H9 (cell line): ENCODE measurements at regions not wholly inside any gene's neighbourhood (a gene's known extent, or its start where the extent isn't known, plus 50 kb on each side); places are given as distances from the start of the nearest gene placed in this dataset.

Source experiments
- DNase-seq: peaks from one replicate; pipeline ENCODE4 v3.0.0-alpha.2; 2017
- H2AFZ ChIP-seq: one replicate; pipeline ENCODE4 v1.6.1; 2013; ENCODE audit warnings: mild to moderate bottlenecking, low read length, control low read depth, moderate library complexity
- H2AK5ac ChIP-seq: 2 replicates; pipeline ENCODE4 v1.6.1; 2013; ENCODE audit warnings: low read length, control low read depth, mixed read lengths; ENCODE audit not compliant: insufficient read length
- H2BK120ac ChIP-seq: one replicate; pipeline ENCODE4 v1.6.1; 2013; ENCODE audit warnings: low read depth, mild to moderate bottlenecking, low read length, control low read depth, inconsistent platforms; ENCODE audit not compliant: poor library complexity, severe bottlenecking
- H2BK12ac ChIP-seq: 2 replicates; pipeline ENCODE4 v1.6.1; 2013; ENCODE audit warnings: low read length, control low read depth, mixed read lengths, low read depth; ENCODE audit not compliant: insufficient read length
- H2BK15ac ChIP-seq: 2 replicates; pipeline ENCODE4 v1.6.1; 2013; ENCODE audit warnings: low read depth, low read length, control low read depth
- H2BK20ac ChIP-seq: one replicate; pipeline ENCODE4 v1.6.1; 2013; ENCODE audit warnings: low read depth, mild to moderate bottlenecking, low read length, control low read depth, inconsistent platforms; ENCODE audit not compliant: poor library complexity, severe bottlenecking
- H2BK5ac ChIP-seq: 2 replicates; pipeline ENCODE4 v1.6.1; 2013; ENCODE audit warnings: low read length, control low read depth, mixed read lengths; ENCODE audit not compliant: insufficient read length
- H3K14ac ChIP-seq: 2 replicates; pipeline ENCODE4 v1.6.1; 2013; ENCODE audit warnings: low read length, control low read depth; ENCODE audit not compliant: insufficient read depth
- H3K18ac ChIP-seq: 2 replicates; pipeline ENCODE4 v1.6.1; 2013; ENCODE audit warnings: low read depth, mild to moderate bottlenecking, mixed read lengths, low read length, control low read depth; ENCODE audit not compliant: insufficient read length
- H3K23ac ChIP-seq: 2 replicates; pipeline ENCODE4 v1.6.1; 2013; ENCODE audit warnings: low read length, control low read depth, mixed read lengths, low read depth; ENCODE audit not compliant: insufficient read length
- H3K23me2 ChIP-seq: 2 replicates; pipeline ENCODE4 v1.6.1; 2013; ENCODE audit warnings: low read depth, mild to moderate bottlenecking, mixed read lengths, low read length, control low read depth; ENCODE audit not compliant: insufficient read length, poor library complexity, severe bottlenecking
- H3K27ac ChIP-seq: 2 replicates; pipeline ENCODE4 v1.5.1; 2013; ENCODE audit warnings: low read length, control low read depth, mixed read lengths, low read depth; ENCODE audit not compliant: insufficient read length
- H3K27me3 ChIP-seq: 2 replicates; pipeline ENCODE4 v1.6.1; 2013; ENCODE audit warnings: low read length, control low read depth, inconsistent platforms; ENCODE audit not compliant: insufficient read depth
- H3K4ac ChIP-seq: 2 replicates; pipeline ENCODE4 v1.6.1; 2013; ENCODE audit warnings: low read depth, mild to moderate bottlenecking, control low read depth, inconsistent platforms, low read length, moderate library complexity
- H3K4me1 ChIP-seq: 2 replicates; pipeline ENCODE4 v1.6.1; 2013; ENCODE audit warnings: low read length, control low read depth, inconsistent platforms; ENCODE audit not compliant: insufficient read depth
- H3K4me2 ChIP-seq: 2 replicates; pipeline ENCODE4 v1.6.1; 2013; ENCODE audit warnings: low read length, control low read depth, mixed read lengths; ENCODE audit not compliant: insufficient read length, insufficient read depth
- H3K56ac ChIP-seq: 2 replicates; pipeline ENCODE4 v1.6.1; 2013; ENCODE audit warnings: low read depth, mild to moderate bottlenecking, mixed read lengths, low read length, control low read depth; ENCODE audit not compliant: insufficient read length
- H3K79me1 ChIP-seq: 2 replicates; pipeline ENCODE4 v1.6.1; 2013; ENCODE audit warnings: low read depth, mild to moderate bottlenecking, moderate library complexity, low read length, control low read depth, inconsistent platforms; ENCODE audit not compliant: insufficient read depth, poor library complexity, severe bottlenecking
- H3K79me2 ChIP-seq: 2 replicates; pipeline ENCODE4 v1.6.1; 2013; ENCODE audit warnings: low read length, control low read depth, inconsistent platforms; ENCODE audit not compliant: insufficient read depth
- H3K9ac ChIP-seq: 2 replicates; pipeline ENCODE4 v1.6.1; 2013; ENCODE audit warnings: low read length, control low read depth, mixed read lengths; ENCODE audit not compliant: insufficient read length; ENCODE audit errors: extremely low read depth
- H3K9me3 ChIP-seq: one replicate; pipeline ENCODE4 v1.6.1; 2013; ENCODE audit warnings: low read depth, low read length, inconsistent platforms; ENCODE audit not compliant: control insufficient read depth
- H3T11ph ChIP-seq: one replicate; pipeline ENCODE4 v1.6.1; 2013; ENCODE audit warnings: mild to moderate bottlenecking, low read length, control low read depth, inconsistent platforms
- H4K20me1 ChIP-seq: one replicate; pipeline ENCODE4 v1.6.1; 2013; ENCODE audit not compliant: control insufficient read depth, insufficient read length, insufficient read depth
- H4K5ac ChIP-seq: 2 replicates; pipeline ENCODE4 v1.6.1; 2013; ENCODE audit warnings: low read depth, mild to moderate bottlenecking, mixed read lengths, low read length, control low read depth; ENCODE audit not compliant: insufficient read length
- H4K8ac ChIP-seq: replicated peaks from 2 replicates; pipeline ENCODE4 v1.6.1; 2013; ENCODE audit warnings: low read length, control low read depth, mixed read lengths, low read depth; ENCODE audit not compliant: insufficient read length
- H4K91ac ChIP-seq: 2 replicates; pipeline ENCODE4 v1.6.1; 2013; ENCODE audit warnings: low read depth, mild to moderate bottlenecking, moderate library complexity, mixed read lengths, low read length, control low read depth; ENCODE audit not compliant: insufficient read length
- H3K27ac Mint-ChIP-seq, 3 experiments: 2 replicates in 2 of 3; 3 replicates in 1 of 3; pipeline ENCODE4 v1.8.0; 2020 to 2021; ENCODE audit warnings: mixed read lengths in 3 of 3, mild to moderate bottlenecking in 1 of 3, moderate library complexity in 1 of 3
- H3K27me3 Mint-ChIP-seq: 2 replicates; pipeline ENCODE4 v1.8.0; 2021; ENCODE audit warnings: low read depth, mild to moderate bottlenecking, moderate library complexity, mixed read lengths
- H3K36me3 Mint-ChIP-seq, 3 experiments: 2 replicates in 2 of 3; 3 replicates in 1 of 3; pipeline ENCODE4 v1.8.0; 2020 to 2021; ENCODE audit warnings: low read depth in 3 of 3, mixed read lengths in 3 of 3; ENCODE audit not compliant: insufficient read depth in 1 of 3
- H3K4me1 Mint-ChIP-seq, 2 experiments: 2 replicates each; pipeline ENCODE4 v1.8.0; 2020; ENCODE audit warnings: mixed read lengths in 2 of 2
- H3K4me3 Mint-ChIP-seq, 2 experiments: 2 replicates in 1 of 2; 3 replicates in 1 of 2; pipeline ENCODE4 v1.8.0; 2020 to 2021; ENCODE audit warnings: mild to moderate bottlenecking in 2 of 2, mixed read lengths in 2 of 2, moderate library complexity in 1 of 2
- H3K9me3 Mint-ChIP-seq, 2 experiments: 2 replicates in 1 of 2; 3 replicates in 1 of 2; pipeline ENCODE4 v1.8.0; 2020; ENCODE audit warnings: mild to moderate bottlenecking in 2 of 2, mixed read lengths in 2 of 2, moderate library complexity in 1 of 2
- CTCF ChIP-seq: fragments of 200-600 bp; sonication (generic); conservative IDR thresholded peaks from 3 replicates; pipeline ENCODE4 v1.8.0; 2021; ENCODE audit warnings: antibody characterized with exemption, mild to moderate bottlenecking
- WGBS: extraction: QIAGEN DNeasy Blood & Tissue Kit; methylation state at CpG from one replicate; pipeline ENCODE4 v1.1.7; 2013; ENCODE audit warnings: missing lambda C conversion rate, low lambda C conversion rate, mixed read lengths; ENCODE audit not compliant: insufficient read length; ENCODE audit errors: extremely low coverage; 5-methylcytosine and 5-hydroxymethylcytosine counted together

- H3K14ac ChIP-seq, result no peak overlapping the region
- H4K20me1 ChIP-seq, result no peaks in the 10 kb centered on the region
- H3K9me3 ChIP-seq, result no peaks in the 10 kb centered on the region
- H3K27me3 Mint-ChIP-seq, result no peaks in the 10 kb centered on the region; the same call in 1 of the 2 replicates
- no peaks in the 10 kb centered on the region for H3K79me1 ChIP-seq
- no peaks in the 10 kb centered on the region for H3K36me3 Mint-ChIP-seq
- no peak overlapping the region for H4K8ac ChIP-seq
- DNase-seq, result peak; percentile 8
- H3K23me2 ChIP-seq, result no peaks in the 10 kb centered on the region
- WGBS, result no CpG with 5 or more reads among the region's 5 CpGs
- no peaks in the 10 kb centered on the region for H3K4me1 ChIP-seq
- no peak overlapping the region for H2BK12ac ChIP-seq
- H3K27ac ChIP-seq, result no peak overlapping the region
- no peak overlapping the region for H2BK120ac ChIP-seq
- no peak overlapping the region for H4K91ac ChIP-seq
- no peak overlapping the region for H2AFZ ChIP-seq
- no peaks in the 10 kb centered on the region for H3K79me2 ChIP-seq
- no peak overlapping the region for H2BK15ac ChIP-seq
- no peak overlapping the region for H3T11ph ChIP-seq
- no peaks in the 10 kb centered on the region; a peak in 1 of 5 replicates for H3K9me3 Mint-ChIP-seq
- no peak overlapping the region for H3K56ac ChIP-seq
- H2BK5ac ChIP-seq, result no peak overlapping the region
- no peak overlapping the region for H3K27ac Mint-ChIP-seq
- H3K18ac ChIP-seq, result no peak overlapping the region
- H2AK5ac ChIP-seq, result no peak overlapping the region
- H3K27me3 ChIP-seq, result no peaks in the 10 kb centered on the region
- H3K9ac ChIP-seq, result no peak overlapping the region
- H4K5ac ChIP-seq, result no peak overlapping the region
- H3K4me3 Mint-ChIP-seq, result no peak overlapping the region
- no peak for TF ChIP-seq CTCF
- H2BK20ac ChIP-seq, result no peak overlapping the region
- H3K4ac ChIP-seq, result no peak overlapping the region
- H3K23ac ChIP-seq, result no peak overlapping the region
- no peak overlapping the region for H3K4me2 ChIP-seq
- peaks cover 5 to 8% of the 10 kb centered on the region in 2 experiments for H3K4me1 Mint-ChIP-seq
These were observed 158.2 kb downstream of the RPLP1 start for GRCh38 chr15:69610858-69611257.
